Hematopoietic multipotent progenitor cell treated with erythropoietin and hydrocortisone succinate and interleukin-3 and kit ligand, for 8 days (in vitro differentiated cells): ENCODE measurements at regions not wholly inside any gene's neighbourhood (a gene's known extent, or its start where the extent isn't known, plus 50 kb on each side); places are given as distances from the start of the nearest gene placed in this dataset.
A peak's percentile ranks its signal among the peaks of the same experiment; 100 is the strongest.

Experiments used
- DNase-seq: peaks from one replicate; pipeline ENCODE4 v3.0.0-alpha.2; 2015

GRCh38 chr4:41394481-41394894 is 137.8 kb downstream of the UCHL1 start:
- no peak for DNase-seq

DNA sequence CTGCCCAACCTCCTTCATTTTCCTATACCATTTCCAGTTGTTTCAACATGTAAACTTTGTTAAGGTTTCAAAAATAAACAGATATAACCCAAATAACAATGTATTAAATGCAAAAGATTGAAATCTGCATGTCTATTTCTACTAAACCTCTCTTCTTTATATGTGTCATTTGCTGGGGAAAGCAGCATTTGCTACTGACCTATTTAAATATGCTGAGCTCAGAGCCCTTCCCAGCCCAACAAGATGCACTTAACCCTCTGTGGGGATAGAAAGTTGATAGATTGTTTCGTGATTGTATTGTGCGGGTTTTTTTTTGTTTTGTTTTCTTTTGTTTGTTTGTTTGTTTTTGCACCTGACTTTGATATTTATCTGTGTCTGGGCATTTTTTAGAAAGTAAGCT is 139.5 kb downstream of the UCHL1 start:
- no peak for DNase-seq

- no peak for DNase-seq
Observed at GRCh38 chr4:41396869-41397268, 140.1 kb downstream of the UCHL1 start.

DNA sequence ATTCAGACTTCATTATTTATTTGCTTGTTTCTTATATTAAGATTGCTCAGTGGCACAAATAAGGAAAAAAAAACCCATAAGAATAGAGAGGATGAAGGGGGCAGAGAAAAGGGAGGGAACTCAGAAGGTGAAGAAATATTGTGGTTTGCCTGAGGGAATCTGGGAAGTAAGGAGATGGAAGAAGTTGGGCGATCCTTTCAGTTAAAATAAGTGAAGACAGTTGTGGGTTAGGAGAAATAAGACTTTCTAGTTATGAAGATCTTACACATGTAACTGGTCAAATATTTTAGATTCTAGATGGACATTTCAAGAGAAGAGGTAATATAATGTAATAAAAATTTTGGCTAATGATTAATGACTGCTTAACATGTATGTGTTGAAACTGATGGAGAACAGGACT is 138.7 kb upstream of the LIMCH1 start:
- no peak for DNase-seq

- DNase-seq = no peak
Observed at GRCh38 chr4:41400296-41400695, 137.7 kb upstream of the LIMCH1 start.

DNA sequence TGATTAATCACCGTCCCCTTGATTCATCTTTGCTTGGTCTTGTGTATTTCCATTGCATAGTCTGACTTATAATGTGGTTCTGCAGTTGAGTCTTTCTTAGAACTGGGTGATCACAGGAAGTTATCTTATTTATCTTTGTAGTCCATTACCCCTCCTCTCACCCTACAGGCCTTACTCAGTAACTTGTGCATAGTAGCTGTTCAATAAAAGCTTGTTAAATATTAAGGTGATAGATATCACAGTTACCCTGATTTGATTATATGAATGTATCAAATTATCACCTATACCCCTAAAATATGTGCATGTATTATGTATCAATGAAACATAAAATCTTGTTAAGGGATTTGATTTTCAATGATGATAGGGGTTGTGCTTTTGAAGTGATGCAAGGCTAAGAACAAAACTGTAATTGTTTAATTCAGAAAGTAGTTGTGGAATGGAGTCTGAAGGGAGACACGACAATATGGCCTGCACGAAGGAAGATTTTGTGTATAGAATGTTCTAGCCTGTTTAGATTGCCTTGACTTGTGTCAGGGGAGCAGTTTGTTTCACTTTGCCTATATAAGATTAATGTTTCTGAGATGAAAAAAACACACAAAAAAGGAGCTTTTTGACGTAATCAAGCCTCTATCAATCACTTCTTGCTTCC is 132.4 kb upstream of the LIMCH1 start:
- no peak for DNase-seq

GRCh38 chr4:41406113-41406516 is 131.8 kb upstream of the LIMCH1 start:
- no peak for DNase-seq

DNA sequence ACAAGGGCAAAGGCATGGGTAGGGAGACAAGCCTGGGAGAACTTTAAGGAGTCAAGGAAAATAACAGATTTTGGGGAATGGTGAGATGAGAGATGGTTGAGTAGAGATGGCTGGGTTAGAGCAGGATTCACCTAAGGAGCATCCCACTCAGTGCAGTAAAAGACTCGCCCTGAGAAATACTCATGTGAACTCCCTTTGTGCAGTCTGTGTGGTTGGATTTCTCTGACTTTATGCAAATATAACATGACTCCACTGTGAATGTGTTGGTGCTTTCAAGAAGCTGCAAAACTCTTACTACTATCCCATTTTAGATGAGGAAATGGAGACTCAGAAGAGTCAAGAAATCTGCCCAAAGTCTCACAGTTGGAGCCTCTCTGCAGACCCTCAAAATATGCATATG is 129.8 kb upstream of the LIMCH1 start:
- DNase-seq = no peak

DNA sequence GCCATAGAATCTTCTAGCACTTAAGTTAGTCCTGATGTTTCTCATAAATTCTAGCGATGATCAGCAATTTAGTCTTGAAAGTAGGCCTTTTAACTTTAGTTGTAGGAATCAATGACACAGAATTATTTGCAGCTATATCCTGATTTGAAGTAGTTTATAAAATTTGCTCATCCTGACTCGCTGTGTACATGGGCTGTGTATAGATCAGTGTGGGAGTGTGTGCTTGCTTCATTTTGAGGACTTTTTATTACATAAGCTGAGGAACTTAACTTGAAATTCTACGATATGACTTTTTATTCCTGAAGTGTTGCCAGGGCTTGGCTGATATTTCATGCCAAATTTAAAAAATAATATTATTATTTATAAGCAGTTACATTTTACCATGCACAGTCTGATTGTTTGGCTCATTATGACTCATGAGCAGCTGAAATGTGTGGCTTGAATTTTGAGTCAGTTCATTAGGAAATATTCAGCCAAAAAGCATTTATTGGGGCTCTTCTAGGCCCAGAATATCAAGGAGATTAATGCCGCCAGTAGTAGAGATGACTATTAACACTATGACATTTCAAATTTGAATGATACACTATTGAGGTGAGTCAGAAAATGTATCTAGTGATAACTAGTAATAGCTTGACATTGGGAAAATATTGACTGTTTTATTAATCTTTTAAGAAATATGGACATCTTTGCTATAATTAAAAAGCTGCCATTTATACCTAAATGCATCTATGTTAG is 128.9 kb upstream of the LIMCH1 start:
- DNase-seq = no peak

DNA sequence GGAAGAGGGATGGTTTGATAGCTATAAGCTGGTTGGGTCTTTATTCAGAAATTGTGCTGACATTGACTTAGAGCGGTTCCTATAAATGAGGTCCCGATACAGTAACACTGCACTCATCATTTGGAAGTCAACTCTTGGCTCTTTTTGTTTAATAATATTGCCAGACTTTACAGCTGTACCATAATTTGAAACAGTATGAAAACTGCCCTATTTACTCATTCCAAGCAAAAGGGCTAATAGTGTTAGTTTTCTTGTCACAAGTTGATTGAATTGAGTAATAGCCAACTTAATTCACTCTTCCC is 128.4 kb upstream of the LIMCH1 start:
- no peak for DNase-seq

- no peak for DNase-seq
Observed at GRCh38 chr4:41410049-41410448, 127.9 kb upstream of the LIMCH1 start.

GRCh38 chr4:41413670-41414411 is 124.1 kb upstream of the LIMCH1 start:
- peak; percentile 12 for DNase-seq

DNA sequence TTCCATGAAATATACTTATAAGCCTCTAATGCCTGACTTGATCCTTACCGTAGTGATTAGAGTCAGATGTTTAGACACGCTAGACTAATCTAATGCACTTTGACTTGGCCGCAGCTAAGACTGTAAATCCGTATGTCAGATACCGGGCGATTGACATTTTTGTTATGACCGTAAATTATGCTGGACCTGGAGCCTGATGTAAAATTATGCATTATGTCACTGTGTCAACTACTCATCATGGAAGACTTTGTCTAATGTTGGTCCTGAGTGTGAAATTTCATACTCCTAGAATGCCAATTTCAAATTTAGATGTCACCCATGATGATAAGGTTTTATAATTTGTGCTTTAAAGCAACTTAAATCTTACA is 123.6 kb upstream of the LIMCH1 start:
- DNase-seq = no peak

DNA sequence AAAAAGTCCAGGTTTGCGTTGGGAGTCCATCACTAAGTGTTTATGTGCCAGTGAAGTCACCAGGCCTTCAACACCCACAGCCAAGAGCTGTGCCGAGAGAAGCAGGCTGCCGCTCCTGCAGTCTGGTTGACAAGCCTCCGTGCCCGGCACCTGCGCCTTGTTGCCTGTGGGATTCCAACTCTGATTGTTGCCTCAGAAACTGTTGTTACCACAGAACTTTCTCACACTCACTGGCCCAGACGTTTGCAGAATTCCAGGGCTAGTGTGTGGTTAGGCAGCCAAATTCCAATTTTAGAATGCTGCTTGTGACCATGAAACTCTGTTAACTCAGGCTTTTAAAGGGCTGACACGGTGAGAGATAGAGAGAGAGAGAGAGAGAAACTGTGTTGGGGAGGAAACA is 119.5 kb upstream of the LIMCH1 start:
- DNase-seq = no peak

DNA sequence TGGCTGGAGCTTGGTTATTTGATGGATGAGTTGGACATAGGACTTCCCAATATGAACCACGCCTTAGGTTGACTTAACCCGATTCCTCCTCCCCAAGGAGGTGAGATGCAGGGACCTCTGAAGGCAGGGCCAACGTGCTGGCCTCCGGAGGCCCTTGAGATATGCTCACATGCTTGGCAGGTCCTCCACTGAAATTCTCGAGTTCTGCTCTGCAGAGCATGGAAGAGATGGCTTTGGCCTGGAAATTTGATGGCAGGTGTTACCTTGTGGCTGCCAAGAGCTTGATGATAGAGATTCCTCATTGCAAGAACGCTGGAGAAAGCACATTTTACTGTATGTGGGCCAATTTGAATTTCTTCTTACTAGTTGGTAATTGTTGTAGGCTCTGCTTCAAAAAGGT is 117.4 kb upstream of the LIMCH1 start:
- DNase-seq = no peak

DNA sequence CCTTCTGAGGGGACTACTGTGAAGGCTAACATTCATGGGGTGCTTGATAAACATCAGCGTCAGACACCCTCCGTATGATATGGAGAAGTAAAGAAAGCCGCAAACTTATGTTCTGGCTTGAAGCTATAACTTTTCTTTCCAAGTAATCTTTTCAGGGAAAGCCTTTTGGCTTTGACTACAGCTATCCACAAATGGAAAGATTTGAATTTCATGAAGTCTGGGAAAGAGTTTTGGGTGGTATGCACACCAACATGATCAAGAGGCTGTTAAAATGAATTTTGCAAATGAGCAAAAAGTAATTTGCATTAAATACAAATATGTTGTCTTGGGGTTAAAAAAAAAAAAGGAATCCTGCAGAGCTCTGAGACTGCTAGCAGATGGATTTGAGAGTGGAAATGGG is 114.8 kb upstream of the LIMCH1 start:
- DNase-seq = no peak

- no peak for DNase-seq
Observed at GRCh38 chr4:41424522-41424921, 113.4 kb upstream of the LIMCH1 start.

DNA sequence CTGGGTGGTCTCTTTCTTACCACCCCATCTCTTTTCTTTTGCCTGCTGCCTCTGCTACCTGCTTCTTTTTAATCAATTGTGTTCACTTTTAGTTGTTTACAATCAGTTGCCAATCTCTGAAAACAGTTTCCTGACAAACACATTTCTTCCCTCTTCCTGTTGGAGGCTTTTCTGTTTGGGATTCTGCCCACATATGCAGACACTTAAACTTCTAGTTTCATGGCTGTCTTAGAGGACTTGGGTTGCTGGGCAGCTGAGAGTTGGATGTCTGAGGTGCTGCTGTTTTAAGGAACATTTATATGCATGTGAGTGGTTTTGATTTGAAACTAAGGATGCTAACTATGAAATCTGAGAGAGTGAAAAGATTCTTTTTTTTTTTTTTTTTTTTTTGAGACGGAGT is 112.3 kb upstream of the LIMCH1 start:
- no peak for DNase-seq

DNA sequence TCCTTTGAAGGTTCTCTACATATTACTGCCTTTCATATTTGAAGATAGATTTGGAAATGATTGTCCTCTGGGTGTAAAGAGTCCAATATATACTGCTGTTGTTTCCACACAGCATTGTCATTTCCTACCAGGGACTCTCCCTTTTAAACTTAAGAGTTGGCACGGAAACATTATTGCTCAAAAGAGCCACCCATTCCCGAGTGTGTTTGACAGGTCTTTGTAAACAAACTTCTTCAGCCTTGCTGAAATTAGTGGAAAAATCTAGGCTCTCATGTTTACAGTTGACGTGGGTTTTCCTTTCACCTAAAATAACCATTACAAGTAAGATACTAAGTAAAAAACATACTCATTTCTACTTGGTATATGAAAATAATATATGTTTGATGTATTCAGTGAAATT is 111.4 kb upstream of the LIMCH1 start:
- no peak for DNase-seq

GRCh38 chr4:41427306-41427882 is 110.6 kb upstream of the LIMCH1 start:
- no peak for DNase-seq

DNA sequence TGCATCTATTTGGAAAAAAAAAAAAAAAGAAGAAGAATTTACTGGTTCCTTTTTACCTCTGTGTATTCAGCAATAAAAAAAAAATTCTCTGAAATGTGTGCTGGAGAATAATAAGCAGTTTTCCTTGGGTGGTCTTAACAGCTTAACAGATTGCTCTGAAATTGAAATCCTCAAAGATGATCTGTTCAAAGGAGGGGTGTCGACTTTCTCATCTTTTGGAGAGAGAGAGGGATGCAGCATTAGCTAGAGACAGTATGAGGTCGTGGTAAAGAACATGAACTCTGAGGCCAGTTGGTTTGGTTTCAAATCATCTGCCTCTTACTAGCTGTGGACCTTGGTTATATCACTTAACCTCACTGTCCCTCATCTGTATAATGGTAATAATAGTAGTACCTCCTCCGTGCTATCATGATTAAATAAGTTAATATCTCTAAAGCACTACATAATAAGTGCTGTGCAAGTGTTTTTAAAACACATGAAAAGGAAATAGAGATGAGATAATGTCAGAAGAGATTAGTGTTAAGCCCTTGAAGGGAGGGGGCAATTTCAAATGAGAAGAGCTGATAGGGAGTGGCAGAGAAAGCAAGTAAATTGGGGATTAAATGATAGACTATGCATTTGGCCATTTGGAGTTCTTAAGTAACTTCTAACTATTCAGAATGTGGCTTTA is 109.9 kb upstream of the LIMCH1 start:
- no peak for DNase-seq

DNA sequence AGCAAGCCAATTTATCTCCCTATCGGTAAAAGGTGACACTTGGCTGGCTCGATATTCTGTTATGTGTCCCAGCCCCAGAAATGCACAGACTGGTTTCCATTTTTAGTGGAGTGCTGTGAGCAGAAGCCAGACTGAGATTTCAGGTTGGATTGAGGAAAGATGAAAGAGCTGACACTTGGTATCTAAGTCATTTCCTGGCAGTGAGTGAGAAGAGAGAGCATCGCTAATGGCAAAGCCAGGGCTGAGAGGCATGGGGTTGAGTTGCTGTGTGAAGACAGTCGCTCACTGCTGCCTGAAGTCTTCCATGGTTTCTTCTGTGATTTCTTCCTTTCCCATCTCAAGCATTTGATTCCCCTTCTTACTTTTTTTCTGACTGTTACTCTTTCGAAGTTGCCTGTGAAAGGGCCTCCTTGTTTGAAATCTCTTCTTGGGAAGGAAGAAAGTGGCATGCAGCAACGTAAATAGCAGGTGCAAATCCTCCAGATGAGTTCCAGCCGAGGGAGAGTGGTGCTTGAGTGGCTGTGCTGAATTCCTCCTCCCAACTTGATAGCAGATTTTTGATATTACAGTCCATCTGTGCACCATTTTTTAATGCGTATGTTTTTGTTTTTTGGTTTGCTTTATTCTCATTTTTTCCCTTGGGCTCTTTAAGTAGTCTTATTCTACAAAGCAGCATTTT is 109.2 kb upstream of the LIMCH1 start:
- DNase-seq = no peak

- no peak for DNase-seq
Observed at GRCh38 chr4:41429280-41429669, 108.7 kb upstream of the LIMCH1 start.
